GM19397 (cell line): ENCODE measurements at regions not wholly inside any gene's neighbourhood (a gene's known extent, or its start where the extent isn't known, plus 50 kb on each side); places are given as distances from the start of the nearest gene placed in this dataset.
A peak's percentile ranks its signal among the peaks of the same experiment; 100 is the strongest.

ENCODE experiments used
- ATAC-seq: cut with Tn5 transposase; IDR thresholded peaks from one replicate; pipeline ENCODE4 v1.9.1; 2021; ENCODE audit warnings: mild to moderate bottlenecking, moderate library complexity; ENCODE audit not compliant: unreplicated experiment

GRCh38 chr1:88186911-88187310, 497.2 kb upstream of the PKN2 start:
- ATAC-seq, result no peak

DNA sequence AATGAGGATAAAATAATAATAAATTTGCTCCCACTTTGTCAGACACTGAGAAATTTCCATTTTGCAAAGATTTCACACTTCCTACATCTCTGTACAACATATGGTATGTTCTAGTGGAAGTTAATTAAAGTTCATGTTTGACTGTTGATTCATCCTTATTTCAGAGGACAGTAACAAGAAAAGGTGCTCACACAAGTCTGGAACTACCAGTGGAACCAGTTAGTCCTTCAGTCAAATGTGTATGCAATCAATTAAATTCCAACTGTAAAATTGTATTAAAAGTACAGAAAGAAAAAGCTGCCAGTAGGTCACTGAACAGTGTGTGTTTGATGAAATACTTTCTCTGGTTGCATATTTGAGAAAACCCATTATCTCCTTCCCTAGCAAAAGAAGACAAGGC, 496.0 kb upstream of the PKN2 start:
- no peak for ATAC-seq

GRCh38 chr1:88189525-88189924, 494.5 kb upstream of the PKN2 start:
- ATAC-seq, result no peak

GRCh38 chr1:88191917-88192316, 492.2 kb upstream of the PKN2 start:
- ATAC-seq, result peak; percentile 89

GRCh38 chr1:88194542-88194941, 489.5 kb upstream of the PKN2 start:
- no peak for ATAC-seq

GRCh38 chr1:88200545-88200944, 483.5 kb upstream of the PKN2 start:
- no peak for ATAC-seq

GRCh38 chr1:88204111-88204510, 480.0 kb upstream of the PKN2 start:
- no peak for ATAC-seq

DNA sequence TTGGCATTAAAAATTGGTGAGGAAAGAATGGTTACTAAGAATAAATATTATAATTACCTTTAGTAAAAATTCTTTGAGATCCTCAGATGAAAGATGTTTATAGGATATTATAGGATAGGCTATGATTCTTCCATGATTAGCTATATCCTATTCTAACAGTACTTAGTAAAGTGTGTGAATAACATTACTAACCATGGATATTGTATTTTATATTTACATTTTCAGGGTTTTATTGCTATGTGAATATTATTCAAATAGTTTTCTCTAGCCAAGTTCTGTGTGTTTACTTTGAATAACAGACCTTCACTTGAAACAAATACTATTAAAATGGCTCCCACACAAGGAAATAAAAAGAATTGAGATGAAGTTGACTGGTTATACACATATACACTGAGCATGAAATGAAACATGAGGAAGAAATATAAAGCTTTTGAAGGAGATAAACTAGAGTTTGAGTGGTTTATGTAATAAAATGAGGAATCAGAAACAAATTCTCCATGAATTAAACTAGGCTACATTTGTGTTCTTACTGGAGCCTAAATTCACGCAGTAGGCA, 479.4 kb upstream of the PKN2 start:
- no peak for ATAC-seq

DNA sequence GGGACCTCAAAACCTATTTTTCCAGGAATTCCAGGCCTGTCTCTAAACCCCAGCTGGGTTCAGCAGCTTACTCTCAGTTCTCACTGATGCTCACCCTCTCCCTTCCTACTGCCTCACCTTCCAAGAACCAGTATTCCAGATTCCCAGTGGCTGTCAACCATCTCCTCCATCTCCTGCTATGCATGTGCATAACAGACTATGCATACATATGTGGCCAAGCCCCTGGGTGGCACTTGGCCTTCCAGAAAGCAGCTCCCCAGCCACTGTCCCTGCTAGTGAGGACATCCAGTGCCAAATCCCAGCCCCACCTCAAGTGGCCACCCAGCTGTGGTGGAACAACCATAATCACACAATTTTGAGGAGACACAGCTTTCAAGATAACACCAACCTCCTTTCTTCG, 475.7 kb upstream of the PKN2 start:
- ATAC-seq, result no peak

- ATAC-seq, result no peak
These were observed 473.8 kb upstream of the PKN2 start for GRCh38 chr1:88210103-88210787.

DNA sequence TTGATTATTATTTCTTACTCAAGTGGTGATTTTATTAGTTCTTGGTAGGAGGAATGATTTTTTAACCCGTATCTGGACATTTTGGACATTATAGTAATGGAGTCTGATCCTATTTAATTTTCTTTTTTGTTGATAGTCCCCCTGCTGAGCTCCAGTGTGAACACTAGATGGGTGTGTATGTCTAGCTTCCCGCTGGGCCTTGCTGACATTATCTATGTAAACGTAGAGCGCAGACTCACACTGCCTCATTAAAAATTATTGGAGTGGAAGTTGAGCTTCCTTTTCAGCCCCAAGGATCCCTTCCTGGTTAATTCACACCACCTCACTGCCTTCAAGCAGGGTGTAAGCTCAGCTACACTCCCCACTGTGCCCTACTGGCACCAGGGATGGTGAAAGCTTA, 467.6 kb upstream of the PKN2 start:
- ATAC-seq, result no peak

- ATAC-seq, result no peak
These were observed 466.7 kb upstream of the PKN2 start for GRCh38 chr1:88217386-88217785.

DNA sequence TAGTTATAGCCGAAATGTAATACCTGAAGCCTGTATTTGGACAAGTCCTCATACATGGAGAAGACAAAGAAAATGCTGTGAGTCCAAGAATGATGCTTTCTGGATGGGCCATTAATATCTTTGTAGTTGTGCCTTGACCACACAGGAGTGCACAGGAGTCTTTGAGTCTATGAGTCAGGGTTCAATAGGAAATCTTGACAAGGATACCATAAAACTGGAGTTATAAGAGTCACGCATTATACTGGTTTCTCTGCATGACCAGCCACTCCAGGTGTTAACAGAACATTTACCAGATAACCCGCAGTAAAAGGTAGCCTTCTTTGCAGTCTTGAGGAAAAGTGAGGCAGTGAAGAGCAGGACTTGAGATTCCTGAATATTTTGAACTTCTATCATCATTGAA, 464.6 kb upstream of the PKN2 start:
- ATAC-seq, result no peak

GRCh38 chr1:88221411-88221810, 462.7 kb upstream of the PKN2 start:
- ATAC-seq, result no peak

- no peak for ATAC-seq
These were observed 459.2 kb upstream of the PKN2 start for GRCh38 chr1:88224906-88225305.

GRCh38 chr1:88228114-88228513, 456.0 kb upstream of the PKN2 start:
- no peak for ATAC-seq

- ATAC-seq, result no peak
These were observed 453.9 kb upstream of the PKN2 start for GRCh38 chr1:88230126-88230525.

GRCh38 chr1:88237058-88237457, 447.0 kb upstream of the PKN2 start:
- ATAC-seq, result no peak

DNA sequence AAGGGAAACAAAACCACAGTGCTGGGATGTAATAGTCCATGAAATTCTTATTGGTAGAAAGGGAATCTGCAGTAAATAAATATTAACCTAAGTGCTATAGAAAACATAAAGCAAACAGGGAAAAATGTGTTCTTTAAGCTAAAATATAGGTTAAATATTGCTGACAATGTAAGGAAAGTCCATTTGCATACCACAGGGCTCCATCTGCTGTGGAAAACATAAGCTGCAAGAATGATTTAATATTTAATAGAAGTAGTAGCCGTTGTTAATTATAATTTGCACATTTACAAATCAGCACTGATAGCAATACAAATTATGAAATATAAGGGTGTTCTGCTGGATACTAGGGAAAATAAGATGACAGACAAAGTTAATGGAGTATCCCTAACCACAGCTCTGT, 444.9 kb upstream of the PKN2 start:
- no peak for ATAC-seq

DNA sequence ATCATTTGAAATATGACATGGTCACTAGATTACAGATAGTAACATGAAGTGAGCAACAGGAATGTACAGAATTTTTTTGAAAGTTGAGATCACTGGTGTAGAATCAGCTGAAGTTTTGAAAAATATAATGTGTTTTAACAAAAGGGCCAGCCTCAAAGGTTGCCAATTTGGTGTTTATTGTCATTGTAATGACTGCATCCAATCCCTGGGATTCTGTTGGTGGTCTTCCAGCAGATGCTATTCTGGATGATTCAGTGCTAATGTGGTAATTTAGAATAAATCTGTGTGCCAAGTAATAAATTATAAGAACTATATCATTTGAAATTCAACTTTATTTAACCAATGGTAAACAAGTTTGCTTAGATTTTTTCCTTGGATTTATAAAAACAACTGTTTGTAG, 436.4 kb upstream of the PKN2 start:
- no peak for ATAC-seq

DNA sequence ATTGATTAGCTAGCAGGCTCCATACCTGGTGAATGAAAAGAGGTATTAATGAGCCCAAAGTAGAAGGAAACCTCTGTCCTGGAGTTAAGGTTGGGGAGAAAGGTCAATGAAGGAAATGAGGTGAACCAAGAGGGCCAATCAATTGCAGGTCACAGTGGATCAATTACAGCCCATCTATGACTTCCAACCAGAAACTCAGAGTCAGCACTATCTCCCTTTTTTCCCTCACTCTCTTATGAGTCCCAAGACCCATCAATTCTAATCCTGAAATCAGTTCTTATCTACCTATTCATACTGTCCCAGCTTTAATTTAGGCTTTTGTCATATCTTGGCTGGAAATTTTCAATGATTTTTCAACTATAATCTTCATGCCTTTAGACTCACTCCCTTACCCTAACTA, 433.2 kb upstream of the PKN2 start:
- ATAC-seq, result no peak

DNA sequence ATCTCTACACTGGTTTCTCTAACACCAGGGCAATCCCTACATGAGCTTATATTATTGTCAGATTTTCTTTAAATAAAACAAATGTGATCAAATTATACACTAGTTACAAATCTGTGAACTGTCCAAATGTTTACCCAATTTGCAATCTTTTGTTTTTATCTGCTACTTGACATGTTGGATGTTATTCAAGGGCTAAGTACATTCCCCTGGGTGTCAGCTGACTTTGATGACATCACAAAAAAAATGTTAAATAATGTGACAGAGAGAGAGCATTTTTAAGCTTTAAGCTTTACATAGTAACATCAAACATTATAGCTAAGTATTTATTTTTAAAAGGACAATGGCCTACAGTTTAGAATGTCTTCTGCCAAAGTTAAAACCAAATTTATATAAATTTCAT, 431.3 kb upstream of the PKN2 start:
- ATAC-seq, result no peak

DNA sequence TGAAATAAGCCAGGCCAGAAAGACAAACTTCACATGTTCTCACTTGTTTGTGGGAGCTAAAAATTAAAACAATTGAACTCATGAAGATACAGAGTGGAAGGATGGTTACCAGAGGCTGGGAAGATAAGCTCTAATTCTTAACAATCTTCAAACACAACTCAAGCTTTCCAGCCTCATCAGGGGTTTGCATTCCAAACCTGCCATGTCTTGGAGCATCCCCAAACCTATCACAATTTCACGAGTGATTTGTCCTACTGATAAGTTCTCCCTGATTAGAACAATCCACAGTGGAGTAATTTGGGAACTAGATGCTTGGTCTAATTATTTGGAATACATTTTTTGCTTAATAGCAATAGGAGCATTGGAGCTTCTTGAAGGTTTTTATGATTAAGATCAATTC, 418.5 kb upstream of the PKN2 start:
- ATAC-seq, result no peak
